Thoracic aorta (tissue), 2 donors: ENCODE measurements at regions not wholly inside any gene's neighbourhood (a gene's known extent, or its start where the extent isn't known, plus 50 kb on each side); places are given as distances from the start of the nearest gene placed in this dataset.

Experiments used
- ATAC-seq: fragments of 150-250 bp; one replicate; pipeline ENCODE4 v1.8.0; 2017; ENCODE audit warnings: low read depth; ENCODE audit not compliant: insufficient number of reproducible peaks, low FRiP score
- DNase-seq: peaks from one replicate; pipeline ENCODE4 v3.0.0-alpha.2; 2020; ENCODE audit warnings: low spot score
- H3K27ac ChIP-seq, 2 donors: fragments of 200-600 bp; sonication (generic); 1 replicate in 1 of 2; 2 replicates in 1 of 2; pipeline ENCODE4 v1.5.1; 2016; ENCODE audit warnings: mild to moderate bottlenecking in 2 of 2, moderate library complexity in 2 of 2
- H3K27me3 ChIP-seq: fragments of 200-600 bp; sonication (generic); replicated peaks from 2 replicates; pipeline ENCODE4 v1.6.0; 2016; ENCODE audit warnings: mild to moderate bottlenecking; ENCODE audit not compliant: insufficient read depth
- H3K36me3 ChIP-seq: fragments of 200-600 bp; sonication (generic); one replicate; pipeline ENCODE4 v1.5.1; 2016
- H3K4me1 ChIP-seq, 2 donors: fragments of 200-600 bp; sonication (generic); 1 replicate in 1 of 2; 2 replicates in 1 of 2; pipeline versions ENCODE4 v1.5.1 to v1.6.0; 2016; ENCODE audit warnings: low read depth in 2 of 2, mild to moderate bottlenecking in 1 of 2; ENCODE audit not compliant: control insufficient read depth in 1 of 2
- H3K4me3 ChIP-seq: fragments of 200-600 bp; sonication (generic); 2 replicates; pipeline ENCODE4 v1.5.1; 2016; ENCODE audit warnings: mild to moderate bottlenecking
- H3K9me3 ChIP-seq: fragments of 200-600 bp; sonication (generic); 2 replicates; pipeline ENCODE4 v1.5.1; 2016
- TF ChIP-seq, protein P1 (sequence below): fragments of 200-600 bp; sonication (generic); IDR thresholded peaks from one replicate; pipeline ENCODE4 v1.5.1; 2019; ENCODE audit warnings: antibody characterized with exemption

GRCh38 chrX:120768681-120769080 lies 107.0 kb downstream of the CT47B1 start:
- Histone ChIP-seq H3K27me3 (no peaks in the 10 kb centered on the region), H3K4me3 (no peak overlapping the region), H3K9me3 (no peaks in the 10 kb centered on the region), H3K36me3 (no peaks in the 10 kb centered on the region), H3K27ac (no peak overlapping the region), H3K4me1 (no peaks in the 10 kb centered on the region)
- TF ChIP-seq, protein P1, sequence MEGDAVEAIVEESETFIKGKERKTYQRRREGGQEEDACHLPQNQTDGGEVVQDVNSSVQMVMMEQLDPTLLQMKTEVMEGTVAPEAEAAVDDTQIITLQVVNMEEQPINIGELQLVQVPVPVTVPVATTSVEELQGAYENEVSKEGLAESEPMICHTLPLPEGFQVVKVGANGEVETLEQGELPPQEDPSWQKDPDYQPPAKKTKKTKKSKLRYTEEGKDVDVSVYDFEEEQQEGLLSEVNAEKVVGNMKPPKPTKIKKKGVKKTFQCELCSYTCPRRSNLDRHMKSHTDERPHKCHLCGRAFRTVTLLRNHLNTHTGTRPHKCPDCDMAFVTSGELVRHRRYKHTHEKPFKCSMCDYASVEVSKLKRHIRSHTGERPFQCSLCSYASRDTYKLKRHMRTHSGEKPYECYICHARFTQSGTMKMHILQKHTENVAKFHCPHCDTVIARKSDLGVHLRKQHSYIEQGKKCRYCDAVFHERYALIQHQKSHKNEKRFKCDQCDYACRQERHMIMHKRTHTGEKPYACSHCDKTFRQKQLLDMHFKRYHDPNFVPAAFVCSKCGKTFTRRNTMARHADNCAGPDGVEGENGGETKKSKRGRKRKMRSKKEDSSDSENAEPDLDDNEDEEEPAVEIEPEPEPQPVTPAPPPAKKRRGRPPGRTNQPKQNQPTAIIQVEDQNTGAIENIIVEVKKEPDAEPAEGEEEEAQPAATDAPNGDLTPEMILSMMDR: no peak
- ATAC-seq (no peak), DNase-seq (no peak)

DNA sequence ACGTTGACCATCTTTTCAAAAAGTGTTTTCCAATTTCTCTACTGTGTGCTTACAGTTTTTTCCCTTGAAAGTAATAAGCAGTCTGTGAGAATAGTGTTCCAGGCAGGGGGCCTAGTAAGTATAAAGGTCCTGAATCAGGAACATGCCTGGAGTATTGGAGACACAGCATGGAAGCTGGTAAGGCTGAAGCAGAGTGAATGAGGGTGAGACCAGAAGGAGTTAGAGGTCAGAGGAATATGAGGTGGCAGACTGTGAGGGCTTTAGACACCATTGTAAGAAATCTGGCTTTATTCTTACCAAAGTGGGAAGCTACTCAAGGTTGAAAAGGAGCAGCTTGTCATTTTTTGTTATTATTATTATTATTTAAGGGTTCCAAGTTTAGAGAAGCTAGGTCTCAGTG lies 107.4 kb downstream of the CT47B1 start:
- TF ChIP-seq, protein P1: no peak
- Histone ChIP-seq H3K27ac (no peak overlapping the region), H3K4me3 (no peak overlapping the region), H3K9me3 (no peaks in the 10 kb centered on the region), H3K27me3 (no peaks in the 10 kb centered on the region), H3K4me1 (no peaks in the 10 kb centered on the region), H3K36me3 (no peaks in the 10 kb centered on the region)
- no peak for ATAC-seq
- DNase-seq: no peak

DNA sequence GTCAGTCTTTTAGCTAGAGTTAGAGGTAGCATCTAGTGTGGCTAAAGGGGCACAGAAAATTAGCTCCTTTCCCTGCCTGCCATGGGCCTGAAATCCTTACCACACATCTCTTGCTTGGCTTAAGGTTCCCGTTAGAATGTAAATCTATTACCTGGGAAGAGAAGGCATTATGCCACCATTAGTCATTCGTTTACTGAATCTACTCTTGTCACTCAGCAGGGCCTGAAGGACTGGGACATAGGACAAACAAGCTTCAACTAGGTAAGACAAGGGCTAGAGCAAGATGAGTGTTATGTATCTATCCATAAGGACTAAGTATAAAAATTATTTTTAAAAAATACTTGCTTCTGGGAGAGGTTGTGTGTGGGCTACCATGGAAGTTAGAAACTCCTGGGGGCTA lies 112.4 kb downstream of the CT47B1 start:
- H3K9me3 ChIP-seq: no peaks in the 10 kb centered on the region
- no peak overlapping the region for H3K4me3 ChIP-seq
- no peaks in the 10 kb centered on the region for H3K4me1 ChIP-seq
- TF ChIP-seq, protein P1: no peak
- H3K36me3 ChIP-seq: no peaks in the 10 kb centered on the region
- ATAC-seq (no peak), DNase-seq (no peak)
- no peak overlapping the region for H3K27ac ChIP-seq
- H3K27me3 ChIP-seq: no peaks in the 10 kb centered on the region

DNA sequence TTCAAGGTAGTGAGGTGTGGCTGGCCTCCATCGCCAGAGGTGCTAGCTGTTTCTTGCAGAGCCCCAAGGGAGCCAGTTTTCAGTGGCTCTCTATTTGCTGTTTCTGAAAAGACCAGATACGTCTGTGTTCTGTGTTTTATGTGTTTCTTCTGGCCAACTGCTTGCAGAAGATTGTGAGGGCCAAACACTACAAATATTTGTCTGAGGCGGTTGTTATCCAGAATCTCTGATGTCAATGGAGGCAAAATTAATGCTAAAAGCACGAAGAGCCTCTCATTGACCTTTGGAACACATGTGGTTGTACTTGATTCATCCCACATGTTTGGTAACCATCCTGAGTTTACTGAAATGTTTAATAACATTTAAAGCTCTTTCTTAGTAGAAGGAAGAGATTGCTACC lies 113.9 kb downstream of the CT47B1 start:
- TF ChIP-seq, protein P1: no peak
- H3K27ac ChIP-seq: no peak overlapping the region
- ATAC-seq (no peak), DNase-seq (no peak)
- no peaks in the 10 kb centered on the region for H3K9me3 ChIP-seq
- H3K4me3 ChIP-seq: no peak overlapping the region
- H3K27me3 ChIP-seq: no peaks in the 10 kb centered on the region
- no peaks in the 10 kb centered on the region for H3K36me3 ChIP-seq
- no peaks in the 10 kb centered on the region for H3K4me1 ChIP-seq

GRCh38 chrX:120759685-120760084 lies 116.0 kb downstream of the CT47B1 start:
- ATAC-seq (no peak), DNase-seq (no peak)
- no peaks in the 10 kb centered on the region for H3K27me3 ChIP-seq
- H3K36me3 ChIP-seq: no peaks in the 10 kb centered on the region
- TF ChIP-seq, protein P1: no peak
- no peaks in the 10 kb centered on the region for H3K4me1 ChIP-seq
- H3K27ac ChIP-seq: no peak overlapping the region
- no peaks in the 10 kb centered on the region for H3K9me3 ChIP-seq
- H3K4me3 ChIP-seq: no peak overlapping the region
